OCI-M2 (cell line): ENCODE measurements at regions not wholly inside any gene's neighbourhood (a gene's known extent, or its start where the extent isn't known, plus 50 kb on each side); places are given as distances from the start of the nearest gene placed in this dataset.
"Not testable (repeated sequence)": the region's sequence is repeated elsewhere in the genome, so short reads cannot be mapped to it uniquely, and the experiment has no call there.

ENCODE experiments used
- DNase-seq: peaks from one replicate; lab custom pipeline; 2025; ENCODE audit not compliant: unreplicated experiment; lab: John Stamatoyannopoulos, UW

- no peak for DNase-seq
These were observed 171.2 kb upstream of the PGRMC2 start for GRCh38 chr4:128458816-128459215.

GRCh38 chr4:128457726-128458125, 170.1 kb upstream of the PGRMC2 start:
- no peak for DNase-seq

GRCh38 chr4:128456171-128456570, 168.6 kb upstream of the PGRMC2 start:
- DNase-seq: no peak

GRCh38 chr4:128455480-128455879, 167.9 kb upstream of the PGRMC2 start:
- no peak for DNase-seq

GRCh38 chr4:128454881-128455280, 167.3 kb upstream of the PGRMC2 start:
- DNase-seq: no peak

GRCh38 chr4:128454281-128454871, 166.8 kb upstream of the PGRMC2 start:
- DNase-seq: no peak

GRCh38 chr4:128452415-128452814, 164.8 kb upstream of the PGRMC2 start:
- DNase-seq: no peak

GRCh38 chr4:128451270-128451905, 163.8 kb upstream of the PGRMC2 start:
- no peak for DNase-seq

- DNase-seq: no peak
These were observed 162.9 kb upstream of the PGRMC2 start for GRCh38 chr4:128450326-128451120.

- no peak for DNase-seq
These were observed 161.6 kb upstream of the PGRMC2 start for GRCh38 chr4:128449251-128449650.

GRCh38 chr4:128444544-128445302, 157.1 kb upstream of the PGRMC2 start:
- DNase-seq: no peak

- no peak for DNase-seq
These were observed 153.3 kb upstream of the PGRMC2 start for GRCh38 chr4:128440923-128441322.

GRCh38 chr4:128437023-128437422, 149.4 kb upstream of the PGRMC2 start:
- DNase-seq: not testable (repeated sequence)

- not testable (repeated sequence) for DNase-seq
These were observed 141.5 kb upstream of the PGRMC2 start for GRCh38 chr4:128429023-128429613.

GRCh38 chr4:128428397-128428796, 140.8 kb upstream of the PGRMC2 start:
- no peak for DNase-seq

- DNase-seq: no peak
These were observed 140.3 kb upstream of the PGRMC2 start for GRCh38 chr4:128427832-128428366.

GRCh38 chr4:128424527-128425497, 137.2 kb upstream of the PGRMC2 start:
- DNase-seq: no peak

GRCh38 chr4:128422296-128422695, 134.7 kb upstream of the PGRMC2 start:
- DNase-seq: not testable (repeated sequence)

- no peak for DNase-seq
These were observed 129.3 kb upstream of the PGRMC2 start for GRCh38 chr4:128416921-128417320.

GRCh38 chr4:128410037-128410436, 122.4 kb upstream of the PGRMC2 start:
- no peak for DNase-seq
